Hematopoietic multipotent progenitor cell treated with erythropoietin and hydrocortisone succinate and interleukin-3 and kit ligand, for 8 days (in vitro differentiated cells): ENCODE measurements at regions not wholly inside any gene's neighbourhood (a gene's known extent, or its start where the extent isn't known, plus 50 kb on each side); places are given as distances from the start of the nearest gene placed in this dataset.

Experiments
- DNase-seq: peaks from one replicate; pipeline ENCODE4 v3.0.0-alpha.2; 2015

DNA sequence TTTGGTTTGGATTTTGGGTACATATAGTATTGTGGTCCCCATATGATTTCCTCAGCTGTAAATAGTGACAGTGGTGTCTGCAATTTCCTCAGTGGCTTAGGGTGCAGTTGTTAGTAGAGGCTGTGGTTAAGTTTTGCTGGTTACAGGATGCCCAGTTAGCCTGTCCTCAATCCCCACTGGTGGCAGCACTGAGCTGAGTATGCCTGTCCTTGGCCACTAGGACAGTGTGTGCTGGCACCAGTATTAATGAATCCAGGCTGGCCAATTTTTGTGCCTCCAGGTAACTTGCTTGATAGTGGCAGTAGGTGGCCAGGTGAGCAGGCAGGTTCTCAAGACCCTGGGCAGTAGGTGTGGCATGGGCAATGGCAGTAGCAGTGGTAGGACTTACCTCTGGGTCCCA, 973.1 kb downstream of the TMEM182 start:
- DNase-seq, result no peak

GRCh38 chr2:103738108-103738507, 976.3 kb downstream of the TMEM182 start:
- DNase-seq, result no peak

DNA sequence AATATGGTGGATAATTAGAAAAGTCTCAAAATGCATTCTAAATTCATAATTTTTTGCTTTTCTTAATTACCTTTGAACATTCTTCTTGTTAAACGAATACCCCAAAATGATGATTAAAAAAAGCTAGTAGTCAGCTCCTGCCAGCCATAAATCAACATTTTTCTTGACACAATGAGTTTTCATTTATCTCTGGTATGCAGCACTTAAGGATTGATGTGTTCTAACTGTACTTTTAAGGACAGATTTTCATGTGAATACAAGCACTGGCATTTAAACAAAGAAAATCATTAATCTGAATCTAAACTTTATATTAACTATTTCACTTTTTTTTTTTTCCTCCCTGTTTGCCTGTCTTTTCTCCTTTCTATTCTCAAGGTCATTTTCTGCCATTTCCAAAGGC, 976.8 kb downstream of the TMEM182 start:
- no peak for DNase-seq

DNA sequence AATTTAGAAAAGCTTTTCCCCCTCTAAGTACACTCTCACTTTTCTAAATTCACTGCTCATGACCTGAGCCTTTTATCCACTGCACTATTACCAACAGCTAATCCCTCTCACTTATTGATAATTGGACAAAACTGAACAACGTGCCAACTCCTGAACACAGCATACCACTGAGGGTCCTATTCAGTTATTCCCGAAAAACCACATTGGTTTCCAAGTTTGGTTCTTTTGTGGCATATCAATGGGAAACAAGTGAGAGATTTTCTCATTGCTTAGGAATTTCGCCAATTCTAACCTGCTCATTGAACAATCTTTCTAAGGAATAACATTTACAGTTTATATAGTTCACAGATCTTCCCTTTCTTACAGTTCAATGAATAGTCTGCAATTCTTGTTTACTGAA, 977.4 kb downstream of the TMEM182 start:
- no peak for DNase-seq

DNA sequence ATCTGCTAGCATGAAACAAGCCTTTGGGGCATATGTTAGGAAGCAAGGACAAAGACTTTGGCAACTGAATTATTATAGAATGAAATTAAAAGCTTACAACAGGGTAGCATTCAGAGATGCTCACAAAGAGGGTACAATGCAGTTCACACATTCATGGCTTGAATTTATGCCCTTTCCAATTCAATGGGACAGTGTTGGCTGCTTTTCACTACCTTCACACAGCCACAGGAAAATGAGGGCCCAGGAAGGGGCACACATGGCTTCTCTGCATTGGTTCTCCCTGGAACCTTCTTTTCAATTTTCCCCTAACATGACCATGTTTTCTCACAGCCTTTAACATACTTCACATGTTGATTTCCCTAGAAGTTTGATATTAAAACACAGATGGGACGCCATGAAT, 978.1 kb downstream of the TMEM182 start:
- DNase-seq, result no peak

DNA sequence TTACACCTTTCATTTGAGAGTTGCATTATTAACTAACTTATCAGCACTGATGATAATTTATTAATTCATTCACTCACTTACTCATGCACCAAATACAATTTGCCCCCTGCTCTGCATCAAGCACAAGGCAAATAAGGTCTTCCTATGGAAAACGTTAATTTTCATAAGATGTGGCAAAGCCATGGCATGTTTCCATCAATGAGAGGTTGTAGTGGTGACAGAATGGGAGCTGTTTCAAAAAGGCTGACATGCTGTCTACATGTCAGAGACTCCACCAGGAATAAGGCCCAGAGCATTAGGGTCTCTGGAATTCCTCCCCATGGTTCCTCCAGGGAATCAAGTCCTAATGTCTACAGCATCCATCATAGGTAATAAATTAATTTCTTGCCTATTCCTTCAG, 978.8 kb downstream of the TMEM182 start:
- no peak for DNase-seq

GRCh38 chr2:103743195-103743594, 981.4 kb downstream of the TMEM182 start:
- DNase-seq, result no peak

DNA sequence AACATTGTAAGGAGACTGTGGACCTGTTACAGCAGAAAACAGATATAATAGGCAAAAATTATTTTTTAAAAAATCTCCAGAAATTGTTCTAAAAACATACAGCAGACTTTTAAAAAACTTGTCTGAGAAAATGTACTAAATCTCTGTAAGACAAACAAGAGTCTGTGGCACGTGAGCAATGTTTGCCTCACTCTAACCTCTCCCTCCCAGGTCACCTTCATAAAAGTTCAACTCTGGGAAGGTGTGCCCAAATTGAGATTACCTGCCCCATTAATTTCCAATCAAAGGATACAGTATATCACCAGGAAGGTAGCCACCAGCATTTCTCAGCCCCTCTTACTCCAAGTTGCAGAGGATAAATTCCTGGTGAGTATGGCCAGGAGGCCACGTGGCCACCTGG, 992.7 kb downstream of the TMEM182 start:
- DNase-seq, result no peak

DNA sequence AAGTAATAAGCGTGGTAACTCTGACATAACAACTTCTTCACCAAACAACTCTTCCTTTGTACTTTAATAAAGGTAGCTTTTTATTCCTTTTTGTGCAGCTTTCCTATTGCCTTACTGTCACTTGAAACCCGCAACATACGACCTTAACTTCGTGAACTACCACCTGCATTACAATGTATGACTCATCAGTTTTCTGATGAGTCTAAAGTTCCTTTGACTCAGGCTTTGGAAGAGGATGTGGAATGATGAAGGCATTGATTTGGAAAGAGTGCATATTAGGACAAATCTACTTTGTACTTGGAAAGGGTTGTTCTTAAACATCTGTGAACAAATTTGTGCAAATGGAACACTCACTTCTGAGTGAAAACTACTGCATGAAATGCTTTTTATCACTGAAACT, 1012.1 kb downstream of the TMEM182 start:
- no peak for DNase-seq

DNA sequence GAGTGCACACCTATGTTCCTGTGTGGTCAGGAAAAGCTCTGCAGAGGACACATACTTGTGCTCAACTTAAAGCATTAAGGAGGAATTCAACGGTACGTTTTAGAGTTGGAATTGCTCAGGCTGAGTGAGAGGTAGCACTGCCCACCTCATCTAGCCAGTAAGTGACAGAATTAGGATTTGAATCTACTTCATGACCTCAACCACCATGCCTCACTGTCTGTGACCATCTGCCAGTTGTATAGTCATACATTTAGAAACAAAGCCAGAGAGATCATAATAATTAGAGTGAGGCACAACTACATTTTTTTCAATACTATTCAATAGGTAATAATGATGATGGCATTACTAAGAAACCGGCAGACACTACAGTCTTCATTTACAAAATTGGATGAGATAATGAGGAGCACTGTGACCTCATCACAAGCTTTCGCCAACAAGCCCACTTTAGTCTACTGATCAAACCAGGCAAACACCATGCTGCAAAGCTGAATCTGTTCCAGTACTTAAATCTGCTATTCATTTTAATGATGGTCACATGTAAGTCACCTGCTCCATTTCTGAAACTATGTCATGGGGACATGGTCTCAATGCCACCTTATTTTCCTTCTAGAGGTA, 1018.4 kb downstream of the TMEM182 start:
- DNase-seq, result no peak

GRCh38 chr2:103781313-103781712, 1019.5 kb downstream of the TMEM182 start:
- no peak for DNase-seq

GRCh38 chr2:103784261-103784660, 1022.4 kb downstream of the TMEM182 start:
- no peak for DNase-seq

DNA sequence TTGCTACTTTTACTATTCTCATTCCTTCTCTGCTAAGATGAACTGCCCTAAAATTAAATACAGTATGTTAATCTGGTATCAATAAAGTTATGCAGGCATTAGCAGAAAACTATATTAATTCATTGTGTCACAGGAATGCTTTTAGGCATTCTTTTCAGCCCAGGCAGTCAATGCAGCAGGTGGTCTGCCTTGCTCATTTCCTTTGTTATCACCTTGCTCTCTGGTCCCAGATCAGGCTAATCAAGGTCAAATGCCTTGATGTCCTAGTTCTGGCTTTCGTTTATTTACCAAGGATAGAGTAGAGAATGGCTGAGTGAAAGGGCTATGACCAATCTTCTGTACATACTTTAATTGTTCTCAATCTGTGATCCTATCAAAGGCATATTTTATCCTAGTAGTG, 1023.6 kb downstream of the TMEM182 start:
- no peak for DNase-seq

GRCh38 chr2:103785956-103786355, 1024.1 kb downstream of the TMEM182 start:
- no peak for DNase-seq

DNA sequence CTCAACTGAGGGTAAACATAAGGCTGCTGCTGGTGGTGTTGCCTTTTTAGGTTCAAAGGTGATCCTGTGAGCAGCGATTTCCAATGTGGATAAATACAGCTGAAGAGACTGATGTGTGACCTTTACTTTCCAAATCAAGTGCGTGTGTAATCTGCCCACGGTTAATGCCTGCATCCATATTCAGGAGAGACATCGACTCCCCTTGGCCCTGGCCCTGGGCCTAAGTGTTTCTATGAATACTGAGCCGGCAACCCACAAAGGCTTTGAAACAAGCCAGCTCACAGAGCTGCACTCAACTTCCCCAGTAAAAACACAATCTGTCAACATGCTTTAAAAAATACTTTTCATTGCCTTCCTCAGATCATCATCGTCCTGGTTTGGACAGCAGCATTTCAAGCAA, 1026.6 kb downstream of the TMEM182 start:
- no peak for DNase-seq

DNA sequence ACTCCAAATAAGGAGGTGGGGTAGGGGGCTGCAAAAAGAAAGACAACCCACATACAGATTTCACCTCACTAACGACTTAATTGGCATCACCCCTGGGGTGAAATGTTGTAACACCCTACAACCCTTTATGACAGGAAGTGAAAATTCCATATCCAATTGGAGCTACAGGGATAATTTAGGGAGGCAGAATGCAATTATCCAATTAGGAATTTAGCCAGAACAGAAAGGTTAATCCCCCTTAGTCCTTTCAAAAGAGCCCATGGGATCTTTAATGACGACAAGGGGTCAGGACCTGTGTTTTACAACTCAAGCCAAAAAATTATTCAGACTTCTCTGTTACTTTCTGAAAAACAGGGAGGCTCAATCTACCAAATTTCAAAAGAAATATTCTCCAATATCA, 1027.1 kb downstream of the TMEM182 start:
- DNase-seq, result no peak

GRCh38 chr2:103789381-103790095, 1027.7 kb downstream of the TMEM182 start:
- DNase-seq, result no peak

GRCh38 chr2:103792042-103792441, 1030.2 kb downstream of the TMEM182 start:
- no peak for DNase-seq

DNA sequence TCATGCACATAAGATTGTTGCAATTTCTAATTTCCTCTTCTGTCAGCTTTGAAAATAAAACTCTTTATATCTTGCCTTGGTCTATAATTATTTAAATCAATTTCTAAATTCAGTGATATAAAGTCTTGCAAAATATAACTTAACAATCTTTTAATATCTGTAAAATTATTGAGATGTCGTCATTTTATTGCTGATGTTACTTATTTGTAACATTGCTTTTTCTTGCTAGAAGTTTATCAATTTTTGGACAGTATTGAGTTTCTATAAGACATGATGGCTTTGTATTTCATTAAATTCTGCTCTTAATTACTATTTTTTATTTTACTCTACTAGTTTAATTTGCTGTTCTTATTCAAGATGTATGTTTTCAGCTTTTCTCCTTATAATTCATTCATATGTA, 1036.5 kb downstream of the TMEM182 start:
- DNase-seq, result no peak

DNA sequence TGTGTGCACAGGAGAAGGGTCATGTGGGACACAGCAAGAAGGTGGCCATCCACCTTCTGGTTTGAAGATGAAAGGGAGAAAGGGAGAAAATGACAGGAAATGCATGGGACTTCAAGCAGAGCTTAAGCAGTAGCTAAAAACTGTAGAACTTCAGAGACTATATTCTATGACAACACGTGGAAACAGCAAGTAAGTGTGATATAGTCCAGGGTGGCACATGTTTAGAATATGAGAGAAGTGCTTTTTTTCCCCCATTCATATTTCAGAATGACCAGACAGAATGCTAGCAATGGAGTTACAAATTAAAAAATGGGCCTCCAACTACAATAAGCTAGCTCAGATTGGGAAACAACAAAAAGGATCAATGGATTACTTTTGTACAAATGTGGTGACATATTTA, 1042.2 kb downstream of the TMEM182 start:
- no peak for DNase-seq

DNA sequence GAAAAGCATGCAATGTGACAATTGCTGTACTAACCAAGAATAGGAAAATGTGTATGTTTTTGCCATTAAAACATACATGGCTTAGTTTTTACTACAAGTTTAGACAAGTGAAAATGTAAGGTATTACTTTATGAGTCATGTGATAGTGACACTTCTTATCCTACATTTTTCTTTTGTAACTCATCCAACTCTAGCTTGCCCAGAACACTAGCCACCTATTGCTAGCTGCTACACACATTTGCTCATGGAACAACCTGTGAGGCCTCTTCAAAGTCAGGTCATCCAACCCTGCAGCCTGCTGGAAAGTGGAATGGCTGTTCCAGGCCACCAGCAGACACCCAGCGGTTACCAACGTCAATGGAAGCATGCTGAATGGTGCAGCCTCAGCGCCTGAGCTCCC, 1043.9 kb downstream of the TMEM182 start:
- no peak for DNase-seq

GRCh38 chr2:103808814-103809213, 1045.1 kb upstream of the POU3F3 start:
- DNase-seq, result no peak

GRCh38 chr2:103809415-103809814, 1044.5 kb upstream of the POU3F3 start:
- DNase-seq, result no peak

GRCh38 chr2:103809941-103810441, 1043.9 kb upstream of the POU3F3 start:
- no peak for DNase-seq

DNA sequence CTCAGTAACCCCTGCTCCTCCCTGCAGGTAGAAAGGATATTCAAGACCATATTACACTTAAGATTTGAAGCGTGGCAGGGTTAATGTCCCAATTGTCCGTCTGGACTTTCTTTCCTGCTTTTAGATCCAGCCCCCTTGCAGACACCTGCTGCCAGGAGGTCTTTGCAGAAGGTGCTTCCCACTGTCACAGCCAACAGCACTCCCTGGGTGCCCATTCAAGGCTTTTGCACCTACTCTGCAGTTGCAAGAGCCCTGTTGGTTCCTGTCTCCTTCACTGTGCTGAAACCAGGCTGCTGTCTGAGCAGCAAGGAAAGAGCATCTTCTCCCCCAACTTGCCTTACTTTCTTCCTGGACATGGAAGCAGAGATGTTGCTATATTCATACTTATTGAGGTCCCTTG, 1043.0 kb upstream of the POU3F3 start:
- no peak for DNase-seq
